ENCODE measurements at regions not wholly inside any gene's neighbourhood (a gene's known extent, or its start where the extent isn't known, plus 50 kb on each side); places are given as distances from the start of the nearest gene placed in this dataset.

DNA sequence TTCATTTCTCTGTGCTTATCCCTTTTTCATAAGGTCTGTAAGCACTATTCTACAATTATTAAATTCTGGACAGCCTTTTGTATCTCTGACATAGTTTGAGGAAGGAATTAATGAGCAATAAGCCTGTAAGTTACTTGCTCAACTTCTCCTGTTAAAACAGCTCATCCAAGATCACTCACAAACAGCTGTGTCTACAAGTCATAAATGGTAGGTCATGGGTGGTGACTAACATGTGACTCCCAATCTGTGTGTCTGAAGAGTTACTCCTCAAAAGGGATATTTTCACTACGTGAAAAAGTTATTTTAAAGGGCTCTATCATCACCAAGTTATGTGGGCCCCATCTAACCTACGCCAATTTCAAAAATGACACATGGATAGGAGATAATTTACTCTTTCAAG lies 145.2 kb upstream of the CBLB start:
- TF ChIP-seq, protein P1, sequence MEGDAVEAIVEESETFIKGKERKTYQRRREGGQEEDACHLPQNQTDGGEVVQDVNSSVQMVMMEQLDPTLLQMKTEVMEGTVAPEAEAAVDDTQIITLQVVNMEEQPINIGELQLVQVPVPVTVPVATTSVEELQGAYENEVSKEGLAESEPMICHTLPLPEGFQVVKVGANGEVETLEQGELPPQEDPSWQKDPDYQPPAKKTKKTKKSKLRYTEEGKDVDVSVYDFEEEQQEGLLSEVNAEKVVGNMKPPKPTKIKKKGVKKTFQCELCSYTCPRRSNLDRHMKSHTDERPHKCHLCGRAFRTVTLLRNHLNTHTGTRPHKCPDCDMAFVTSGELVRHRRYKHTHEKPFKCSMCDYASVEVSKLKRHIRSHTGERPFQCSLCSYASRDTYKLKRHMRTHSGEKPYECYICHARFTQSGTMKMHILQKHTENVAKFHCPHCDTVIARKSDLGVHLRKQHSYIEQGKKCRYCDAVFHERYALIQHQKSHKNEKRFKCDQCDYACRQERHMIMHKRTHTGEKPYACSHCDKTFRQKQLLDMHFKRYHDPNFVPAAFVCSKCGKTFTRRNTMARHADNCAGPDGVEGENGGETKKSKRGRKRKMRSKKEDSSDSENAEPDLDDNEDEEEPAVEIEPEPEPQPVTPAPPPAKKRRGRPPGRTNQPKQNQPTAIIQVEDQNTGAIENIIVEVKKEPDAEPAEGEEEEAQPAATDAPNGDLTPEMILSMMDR (IDR thresholded peaks at IDR 0.05; ENCODE audit: low read length): no peak
- TF ChIP-seq EZH2 (IDR thresholded peaks at IDR 0.05; ENCODE audit: borderline replicate concordance, low read length): no peak

Measured in OCI-LY1 (cell line).